Right ventricle myocardium superior (tissue), 1 donor: ENCODE measurements at regions not wholly inside any gene's neighbourhood (a gene's known extent, or its start where the extent isn't known, plus 50 kb on each side); places are given as distances from the start of the nearest gene placed in this dataset.

Experiments
- ATAC-seq: fragments of 200-7000 bp; cut with Tn5 transposase; one replicate; pipeline ENCODE4 v1.9.1; 2020; ENCODE audit warnings: mild to moderate bottlenecking; ENCODE audit not compliant: poor library complexity
- DNase-seq: peaks from one replicate; pipeline ENCODE4 v3.0.0-alpha.2; 2020
- intact Hi-C: fragments of 100-400 bp; cut with DNase I; formaldehyde crosslinking; loops from one replicate; pipeline ENCODE4 v1.11.2; 2022
- donor health status: DM: no; HTN: yes; CAD: no; lungs with severe emphysema.

- no peak for ATAC-seq
Observed at GRCh38 chr1:13917607-13918006, 217.6 kb downstream of the PRDM2 start.

GRCh38 chr1:13918862-13919261 lies 218.9 kb downstream of the PRDM2 start:
- intact Hi-C loops = no loop called here
- DNase-seq = no peak
- no peak for ATAC-seq

More at GRCh38 chr1:13917607-13918006, 217.6 kb downstream of the PRDM2 start:
- no peak for DNase-seq
- intact Hi-C loops = no loop called here

DNA sequence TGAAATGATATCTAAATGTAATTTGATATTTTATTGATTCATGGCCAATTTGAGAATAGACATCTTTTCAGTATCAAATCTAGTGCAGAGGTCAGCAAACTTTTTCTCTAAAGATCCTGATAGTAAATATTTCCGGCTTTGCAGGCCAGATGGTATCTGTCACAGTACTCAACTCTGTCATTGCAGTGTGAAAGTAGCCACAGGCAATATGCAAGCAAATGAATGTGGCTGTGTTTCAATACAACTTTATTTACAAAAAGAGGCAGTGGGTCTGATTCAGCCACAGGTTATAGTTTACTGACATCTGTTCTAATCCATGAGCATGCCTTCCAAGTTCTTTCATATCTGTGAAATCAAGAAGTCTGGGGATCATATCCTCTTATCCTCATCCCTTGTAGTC lies 221.2 kb downstream of the PRDM2 start:
- no peak for ATAC-seq

GRCh38 chr1:13922466-13923110 lies 222.6 kb downstream of the PRDM2 start:
- no peak for DNase-seq
- ATAC-seq = no peak
- intact Hi-C loops = no loop called here

More for the DNA sequence above, 221.2 kb downstream of the PRDM2 start:
- intact Hi-C loops = no loop called here
- DNase-seq = no peak

DNA sequence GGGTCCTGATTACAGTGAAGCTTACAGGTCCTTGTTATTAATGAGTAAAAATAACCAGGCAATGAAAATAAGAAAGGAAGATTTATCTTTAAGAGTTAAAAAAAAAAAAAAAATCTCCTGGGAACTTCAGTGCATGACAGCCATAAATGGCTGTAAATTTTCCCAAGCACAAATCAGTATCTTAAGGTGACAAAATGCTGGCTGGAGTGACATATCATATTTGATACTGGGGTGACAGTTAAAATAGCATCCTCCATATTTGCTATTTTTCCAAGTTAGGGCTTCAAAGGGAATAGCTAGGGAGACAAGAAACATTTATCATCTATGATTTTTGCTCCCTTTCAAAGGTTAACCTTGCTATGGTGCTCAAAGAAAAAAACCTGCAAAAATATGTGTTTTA lies 226.6 kb downstream of the PRDM2 start:
- intact Hi-C loops = no loop called here
- DNase-seq = no peak
- ATAC-seq = no peak

- DNase-seq (no peak), ATAC-seq (no peak)
- intact Hi-C loops = no loop called here
Observed at GRCh38 chr1:13927736-13928135, 227.7 kb downstream of the PRDM2 start.

DNA sequence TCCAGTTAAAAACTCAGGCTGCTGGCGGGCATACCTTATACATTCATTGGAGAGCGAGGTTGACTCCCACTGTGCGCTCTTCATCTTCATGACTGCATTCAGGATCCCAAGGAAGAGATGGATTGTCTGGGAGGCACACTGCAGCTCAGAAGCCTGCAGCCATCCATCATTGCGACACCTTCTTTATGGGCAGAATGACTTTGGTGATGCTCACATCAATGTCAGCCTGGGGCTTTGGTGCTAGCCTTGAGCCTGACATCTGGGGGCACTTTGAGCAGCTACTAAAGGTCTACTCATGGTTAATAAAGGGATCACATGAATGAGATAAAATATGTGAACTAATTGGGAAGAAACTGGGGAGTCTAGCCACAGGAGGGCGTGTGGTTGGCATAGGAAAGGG lies 229.3 kb downstream of the PRDM2 start:
- ATAC-seq (no peak), DNase-seq (no peak)
- intact Hi-C loops = no loop called here

- DNase-seq (no peak), ATAC-seq (no peak)
- intact Hi-C loops = no loop called here
Observed at GRCh38 chr1:13930151-13930550, 230.2 kb downstream of the PRDM2 start.

DNA sequence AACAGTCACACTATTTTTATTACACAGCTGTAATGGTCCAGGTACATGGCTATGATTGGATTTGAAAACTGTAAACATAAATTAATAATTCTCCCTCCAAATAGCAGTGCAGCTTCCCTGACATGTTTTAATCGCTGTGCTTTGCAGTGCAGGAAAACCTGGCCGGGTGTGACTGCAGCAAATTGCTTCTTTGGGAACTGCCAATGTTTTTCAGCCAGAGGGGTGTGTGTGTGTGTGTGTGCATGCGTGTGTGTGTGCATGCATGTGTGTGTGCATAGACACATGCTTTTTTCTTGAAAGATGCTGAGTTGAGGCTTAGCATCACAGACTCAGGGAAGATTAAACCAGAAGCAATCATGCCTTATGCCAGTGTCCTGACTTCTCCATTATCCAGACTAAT lies 231.2 kb downstream of the PRDM2 start:
- intact Hi-C loops = no loop called here
- DNase-seq (no peak), ATAC-seq (no peak)

DNA sequence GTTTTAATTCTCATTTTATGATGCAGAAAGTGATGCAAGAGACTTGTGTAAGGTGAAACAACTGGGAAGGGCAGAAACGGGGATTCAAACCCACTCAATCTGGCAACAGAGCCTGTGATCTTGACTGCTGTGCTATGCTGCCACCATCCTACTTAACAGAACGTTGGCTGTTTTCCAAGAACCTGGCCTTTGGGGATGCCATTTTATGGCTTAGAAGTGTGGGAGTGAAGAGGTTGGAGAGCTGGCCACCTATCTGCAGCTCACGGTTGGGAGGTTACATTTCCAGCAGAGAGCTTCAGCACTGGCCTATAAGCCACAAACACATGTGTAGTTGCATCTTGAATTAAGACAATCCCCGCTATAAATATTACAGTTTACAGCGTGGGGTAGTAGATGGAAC lies 235.3 kb downstream of the PRDM2 start:
- ATAC-seq = no peak
- intact Hi-C loops = no loop called here

DNA sequence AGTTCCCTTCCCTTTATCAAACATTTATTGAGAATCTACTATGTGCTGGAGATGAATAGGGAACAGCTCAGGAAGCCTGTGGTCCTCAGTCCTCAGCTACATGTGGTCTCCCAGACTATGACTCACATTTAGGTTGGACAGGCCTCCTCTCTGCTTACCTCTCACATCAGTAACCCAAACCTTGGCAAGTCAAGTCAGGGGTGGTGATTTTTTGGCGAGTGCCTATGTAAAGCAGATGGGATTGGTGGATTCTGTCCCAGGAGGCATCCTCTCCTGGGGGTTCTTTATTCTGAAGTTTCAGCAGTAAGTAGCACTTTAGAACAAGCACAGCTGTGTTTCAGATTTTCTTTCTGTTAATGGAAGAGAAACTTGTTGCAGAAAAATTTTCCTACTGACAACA lies 241.3 kb downstream of the PRDM2 start:
- peak; percentile 70 for ATAC-seq
- intact Hi-C loops = no loop called here
- no peak for DNase-seq

More for the DNA sequence above, 235.3 kb downstream of the PRDM2 start:
- DNase-seq = no peak

GRCh38 chr1:13943055-13943454 lies 243.1 kb downstream of the PRDM2 start:
- no peak for ATAC-seq
- intact Hi-C loops = no loop called here

DNA sequence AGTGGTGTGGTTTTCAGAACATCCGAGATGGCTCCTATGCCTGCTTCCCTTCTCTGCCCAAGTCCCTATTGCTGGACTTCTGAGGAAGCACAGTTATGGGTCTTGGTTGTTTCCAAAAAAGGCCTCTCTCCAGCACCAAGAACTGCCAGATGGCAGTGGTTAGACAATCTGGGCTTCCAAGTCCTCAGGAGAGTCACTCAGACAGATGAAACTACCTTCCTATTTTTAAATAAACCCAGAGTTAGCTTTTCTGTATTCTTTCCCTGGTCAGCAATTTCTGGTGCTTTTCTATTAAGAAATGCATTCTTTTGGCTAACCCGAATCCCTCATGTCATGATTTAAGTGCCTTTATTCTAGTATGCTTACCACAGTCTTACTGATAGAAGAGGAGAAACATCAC lies 245.9 kb downstream of the PRDM2 start:
- intact Hi-C loops = no loop called here
- no peak for DNase-seq
- ATAC-seq = peak; percentile 28

More at GRCh38 chr1:13943055-13943454, 243.1 kb downstream of the PRDM2 start:
- no peak for DNase-seq

GRCh38 chr1:13947658-13948057 lies 247.7 kb downstream of the PRDM2 start:
- ATAC-seq = no peak
- intact Hi-C loops = no loop called here
- DNase-seq = no peak

GRCh38 chr1:13948396-13948795 lies 248.4 kb downstream of the PRDM2 start:
- ATAC-seq = no peak
- intact Hi-C loops = no loop called here
- DNase-seq = no peak

GRCh38 chr1:13948888-13949391 lies 249.0 kb downstream of the PRDM2 start:
- ATAC-seq = peak; percentile 83
- intact Hi-C loops = no loop called here
- peak; percentile 73 for DNase-seq

DNA sequence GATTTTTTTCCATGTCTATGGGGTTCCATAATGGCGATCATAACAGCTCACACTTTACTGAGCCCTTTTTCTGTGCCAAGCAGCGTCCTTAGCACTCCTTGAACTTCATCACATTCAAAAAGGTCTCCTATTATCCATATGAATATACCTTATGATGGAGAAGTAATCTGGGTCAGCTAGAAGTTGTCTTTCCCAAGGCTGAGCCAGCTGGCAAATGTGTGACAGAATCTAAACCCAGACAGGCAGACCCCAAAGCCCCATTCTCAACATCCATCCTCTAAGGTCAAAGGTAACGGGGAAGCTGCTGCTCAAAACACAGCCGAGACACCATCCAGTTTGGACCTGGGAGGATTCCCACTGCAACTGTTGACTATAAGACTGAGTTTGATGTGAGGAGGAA lies 249.6 kb downstream of the PRDM2 start:
- intact Hi-C loops = no loop called here
- DNase-seq (no peak), ATAC-seq (no peak)

DNA sequence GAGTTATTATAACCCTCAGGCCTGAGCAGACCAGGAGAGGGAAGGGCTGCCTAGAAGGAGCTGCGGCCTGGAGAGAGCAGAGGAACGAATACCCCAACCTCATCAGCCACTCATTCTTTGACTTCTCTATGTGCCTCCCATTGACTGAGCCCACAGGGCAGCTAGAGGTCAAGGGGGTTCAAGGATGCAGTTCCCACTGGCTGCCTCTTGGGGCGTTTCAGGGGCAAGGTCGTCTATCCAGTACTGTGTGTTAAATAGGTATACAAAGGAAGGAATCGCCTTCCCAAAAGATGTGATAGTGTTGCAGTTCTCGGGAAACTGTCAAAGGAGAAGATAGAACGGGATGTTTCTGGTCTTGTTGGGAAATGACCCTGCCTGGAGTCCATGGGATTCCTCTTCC lies 250.6 kb downstream of the PRDM2 start:
- ATAC-seq (no peak), DNase-seq (no peak)
- intact Hi-C loops = no loop called here

- ATAC-seq = peak; percentile 43
- intact Hi-C loops = no loop called here
- DNase-seq = no peak
Observed at GRCh38 chr1:13951793-13952751, 252.1 kb downstream of the PRDM2 start.

DNA sequence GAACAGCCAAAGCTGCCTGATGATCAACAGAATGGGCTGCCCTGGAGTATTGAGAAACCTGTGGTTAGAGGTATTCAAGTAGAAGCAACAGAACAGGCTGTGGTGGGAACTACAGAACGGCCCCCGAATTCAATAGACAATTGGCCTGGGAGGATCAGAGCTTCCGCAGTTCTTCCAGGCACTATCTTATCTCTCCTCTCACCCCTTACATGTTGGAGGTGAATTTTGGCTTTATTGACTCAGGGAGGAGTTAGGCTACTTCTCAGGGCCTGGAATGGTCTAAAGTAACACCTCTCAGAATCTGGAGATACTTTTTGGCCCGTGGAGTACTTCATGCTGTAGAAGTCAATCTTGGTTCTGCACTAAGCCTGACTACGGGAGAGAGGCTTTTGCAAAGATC lies 253.0 kb downstream of the PRDM2 start:
- no peak for DNase-seq
- intact Hi-C loops = no loop called here
- ATAC-seq = no peak
